ENCODE measurements at regions not wholly inside any gene's neighbourhood (a gene's known extent, or its start where the extent isn't known, plus 50 kb on each side); places are given as distances from the start of the nearest gene placed in this dataset.
"Not testable (repeated sequence)": the region's sequence is repeated elsewhere in the genome, so short reads cannot be mapped to it uniquely, and the experiment has no call there.

DNA sequence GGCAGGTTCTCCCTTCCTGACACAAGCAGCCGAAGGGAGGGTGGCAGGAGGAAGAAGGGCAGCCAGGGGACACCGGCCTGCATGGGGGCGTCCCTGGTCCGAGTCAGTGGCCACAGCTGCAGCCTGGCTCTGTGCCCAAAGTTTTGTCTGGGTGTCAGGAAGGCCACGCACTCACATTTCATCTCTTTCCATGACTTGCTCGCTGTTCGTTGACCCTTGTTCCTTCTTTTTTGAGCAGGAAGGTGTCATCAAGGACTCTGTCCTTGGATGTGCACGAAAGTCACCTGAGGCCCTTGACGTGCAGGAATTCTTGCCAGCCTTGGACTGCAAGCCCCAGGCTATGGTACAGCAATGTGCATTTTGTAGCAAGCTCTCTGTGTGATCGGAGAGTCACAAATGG lies 93.3 kb downstream of the TNFRSF13B start:
- peaks cover 0 to 5% (median 0%) of the 10 kb centered on the region in 4 donors for H3K9me3 ChIP-seq
- no peak for TF ChIP-seq CTCF (IDR thresholded peaks at IDR 0.05)
- no peak for TF ChIP-seq EP300 (IDR thresholded peaks at IDR 0.05)
- TF ChIP-seq POLR2AphosphoS5 (IDR thresholded peaks at IDR 0.05), result no peak
- TF ChIP-seq POLR2A (IDR thresholded peaks at IDR 0.05), result no peak
- no peaks in the 10 kb centered on the region for H3K4me1 ChIP-seq
- no peak overlapping the region for H3K27ac ChIP-seq
- DNase-seq, result no peak
- H3K4me3 ChIP-seq, result no peak overlapping the region
- WGBS, 2 donors, result 63 to 75% methylated on average over 10 of the region's 10 CpGs
- H3K27me3 ChIP-seq, result no peaks in the 10 kb centered on the region
- ATAC-seq (ENCODE audit: low FRiP score in 2 of 2), result no peak
- H3K36me3 ChIP-seq, result no peaks in the 10 kb centered on the region

GRCh38 chr17:16878084-16878483 lies 93.8 kb downstream of the TNFRSF13B start:
- Histone ChIP-seq H3K4me3 (no peak overlapping the region), H3K27me3 (no peaks in the 10 kb centered on the region), H3K27ac (no peak overlapping the region), H3K36me3 (no peaks in the 10 kb centered on the region), H3K4me1 (no peaks in the 10 kb centered on the region), H3K9me3 (peaks cover 0 to 5% (median 0%) of the 10 kb centered on the region in 4 donors)
- DNase-seq, result no peak
- TF ChIP-seq CTCF (IDR thresholded peaks at IDR 0.05), result no peak
- TF ChIP-seq EP300 (IDR thresholded peaks at IDR 0.05), result no peak
- TF ChIP-seq POLR2AphosphoS5 (IDR thresholded peaks at IDR 0.05), result no peak
- no peak for TF ChIP-seq POLR2A (IDR thresholded peaks at IDR 0.05)
- WGBS, 2 donors, result 68 to 77% methylated on average over 3 to 4 of the region's 4 CpGs
- ATAC-seq (ENCODE audit: low FRiP score in 2 of 2), result no peak

DNA sequence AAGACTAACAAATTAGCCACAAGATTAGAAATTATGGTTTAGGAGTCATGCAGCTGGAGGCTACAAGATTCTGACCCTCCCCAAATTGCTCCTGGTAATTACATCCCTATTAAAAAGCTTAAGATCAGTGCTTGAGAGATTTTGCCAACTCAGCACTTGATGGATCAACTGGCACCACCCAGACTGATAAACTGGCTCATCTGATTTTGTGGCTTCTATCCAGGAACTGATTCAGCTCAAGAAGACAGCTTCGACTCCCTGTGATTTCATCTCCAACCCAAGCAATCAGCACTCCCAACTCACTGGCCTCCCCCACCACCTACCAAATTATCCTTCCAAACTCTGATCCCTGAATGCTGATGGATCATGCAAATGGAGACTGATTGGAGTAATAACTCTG lies 94.8 kb downstream of the TNFRSF13B start:
- H3K4me1 ChIP-seq, result no peaks in the 10 kb centered on the region
- no peak overlapping the region for H3K27ac ChIP-seq
- H3K27me3 ChIP-seq, result no peaks in the 10 kb centered on the region
- no peak for TF ChIP-seq CTCF (IDR thresholded peaks at IDR 0.05)
- TF ChIP-seq EP300 (IDR thresholded peaks at IDR 0.05), result no peak
- TF ChIP-seq POLR2A (IDR thresholded peaks at IDR 0.05), result no peak
- no peak for TF ChIP-seq POLR2AphosphoS5 (IDR thresholded peaks at IDR 0.05)
- ATAC-seq (ENCODE audit: low FRiP score in 2 of 2), result no peak
- H3K9me3 ChIP-seq, result peaks cover 0 to 5% (median 0%) of the 10 kb centered on the region in 4 donors
- H3K4me3 ChIP-seq, result no peak overlapping the region
- 73 to 81% methylated on average over 1 of the region's 1 CpG for WGBS, 2 donors
- no peaks in the 10 kb centered on the region for H3K36me3 ChIP-seq
- DNase-seq, result no peak

GRCh38 chr17:16875662-16876061 lies 96.3 kb downstream of the TNFRSF13B start:
- Histone ChIP-seq H3K36me3 (no peaks in the 10 kb centered on the region), H3K4me1 (no peaks in the 10 kb centered on the region)

DNA sequence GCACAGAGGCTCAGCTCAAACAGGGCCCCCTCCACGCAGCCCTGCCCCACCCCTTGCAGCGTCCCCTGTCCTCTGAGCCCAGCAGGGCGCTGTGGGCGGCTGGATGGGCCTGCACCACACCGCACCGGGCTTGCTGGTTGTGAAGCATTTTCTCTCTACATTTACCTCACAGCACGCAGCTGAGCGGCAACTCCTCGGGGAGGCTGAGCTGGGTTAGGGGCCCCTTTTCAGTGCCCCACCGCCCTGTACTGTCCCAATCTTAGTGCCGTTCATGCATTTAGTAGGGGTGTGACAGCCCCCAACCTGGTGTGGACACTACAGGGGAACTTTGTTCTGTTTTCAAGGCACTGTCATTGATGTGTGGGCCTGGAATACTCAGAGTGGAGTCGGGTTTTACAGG lies 97.7 kb downstream of the TNFRSF13B start:
- not testable (repeated sequence) for H3K27ac ChIP-seq; H3K4me1 ChIP-seq; ATAC-seq (ENCODE audit: low FRiP score in 2 of 2); DNase-seq; H3K27me3 ChIP-seq; H3K9me3 ChIP-seq; H3K4me3 ChIP-seq; H3K36me3 ChIP-seq
- 88 to 94% methylated on average over 7 to 12 of the region's 12 CpGs for WGBS, 2 donors

More at GRCh38 chr17:16875662-16876061, 96.3 kb downstream of the TNFRSF13B start:
- TF ChIP-seq EP300 (IDR thresholded peaks at IDR 0.05) (no peak), POLR2A (IDR thresholded peaks at IDR 0.05) (no peak), CTCF (IDR thresholded peaks at IDR 0.05) (no peak), POLR2AphosphoS5 (IDR thresholded peaks at IDR 0.05) (no peak)
- ATAC-seq (ENCODE audit: low FRiP score in 2 of 2) (no peak), DNase-seq (no peak)
- peaks cover 0 to 5% (median 0%) of the 10 kb centered on the region in 4 donors for H3K9me3 ChIP-seq
- H3K27me3 ChIP-seq, result no peaks in the 10 kb centered on the region
- H3K27ac ChIP-seq, result no peak overlapping the region
- H3K4me3 ChIP-seq, result no peak overlapping the region

All from upper lobe of left lung (tissue), 6 donors.